ENCODE measurements at regions not wholly inside any gene's neighbourhood (a gene's known extent, or its start where the extent isn't known, plus 50 kb on each side); places are given as distances from the start of the nearest gene placed in this dataset.

DNA sequence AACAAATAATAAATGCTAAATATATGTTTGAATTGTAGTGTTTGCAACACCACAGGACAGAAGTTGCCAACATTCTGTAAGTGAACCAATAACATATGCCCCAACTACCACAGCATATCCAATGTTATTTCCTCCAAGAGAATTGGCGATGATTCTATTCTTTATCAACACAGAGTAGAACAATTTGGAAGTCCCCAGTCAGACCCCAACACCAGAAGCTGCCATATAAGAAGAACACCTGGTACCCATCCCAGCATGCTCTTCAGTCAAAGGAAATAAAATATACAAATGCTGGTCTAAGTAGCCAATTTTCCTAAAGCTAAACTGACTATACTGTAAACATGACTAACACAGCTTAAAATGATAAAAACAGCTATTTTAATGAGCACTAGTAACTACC, 145.7 kb downstream of the KLF12 start:
- Histone ChIP-seq H3K9me2 (ENCODE audit: insufficient read depth) (0 out of 2 replicates have a peak, but pooled peaks cover 4% of the 10 kb centered on the region), H2AFZ (ENCODE audit: low read depth, low read length, poor library complexity, severe bottlenecking) (no peak overlapping the region), H3K4me3 (replicated peaks in 1 of 2; ENCODE audit: low read depth in 1 of 2, low read length in 2 of 2) (no peak overlapping the region), H3K36me3 (ENCODE audit: control insufficient read depth in 1 of 2, insufficient read depth in 2 of 2, low read length in 2 of 2) (no peaks in the 10 kb centered on the region), H3K4me2 (ENCODE audit: low read length) (no peak overlapping the region), H3K4me1 (ENCODE audit: control insufficient read depth in 1 of 2, insufficient read depth in 2 of 2, low read length in 2 of 2) (no peaks in the 10 kb centered on the region), H4K20me1 (ENCODE audit: insufficient read depth) (no peaks in the 10 kb centered on the region), H3K79me2 (ENCODE audit: insufficient read depth, low read length) (no peaks in the 10 kb centered on the region), H3K27me3 (ENCODE audit: insufficient read depth, low read length) (no peaks in the 10 kb centered on the region), H3K9me3 (ENCODE audit: control insufficient read depth in 1 of 2, insufficient read depth in 1 of 2, low read depth in 1 of 2, low read length in 2 of 2) (no peaks in the 10 kb centered on the region), H3K27ac (ENCODE audit: low read depth, low read length) (no peak overlapping the region), H3K9ac (ENCODE audit: low read length) (no peak overlapping the region)
- ChIA-PET POLR2A (no interaction called here), CTCF (no interaction called here), RAD21 (ENCODE audit: low non-redundant PET in 1 of 2, low total read pairs in 2 of 2, uncharacterized antibody in 2 of 2, unreplicated experiment in 2 of 2) (no interaction called here)
- no peak for TF ChIP-seq TCF7L2 (IDR thresholded peaks at IDR 0.05; ENCODE audit: borderline replicate concordance, extremely low read depth, insufficient read depth, insufficient read length)
- TF ChIP-seq, protein P1, sequence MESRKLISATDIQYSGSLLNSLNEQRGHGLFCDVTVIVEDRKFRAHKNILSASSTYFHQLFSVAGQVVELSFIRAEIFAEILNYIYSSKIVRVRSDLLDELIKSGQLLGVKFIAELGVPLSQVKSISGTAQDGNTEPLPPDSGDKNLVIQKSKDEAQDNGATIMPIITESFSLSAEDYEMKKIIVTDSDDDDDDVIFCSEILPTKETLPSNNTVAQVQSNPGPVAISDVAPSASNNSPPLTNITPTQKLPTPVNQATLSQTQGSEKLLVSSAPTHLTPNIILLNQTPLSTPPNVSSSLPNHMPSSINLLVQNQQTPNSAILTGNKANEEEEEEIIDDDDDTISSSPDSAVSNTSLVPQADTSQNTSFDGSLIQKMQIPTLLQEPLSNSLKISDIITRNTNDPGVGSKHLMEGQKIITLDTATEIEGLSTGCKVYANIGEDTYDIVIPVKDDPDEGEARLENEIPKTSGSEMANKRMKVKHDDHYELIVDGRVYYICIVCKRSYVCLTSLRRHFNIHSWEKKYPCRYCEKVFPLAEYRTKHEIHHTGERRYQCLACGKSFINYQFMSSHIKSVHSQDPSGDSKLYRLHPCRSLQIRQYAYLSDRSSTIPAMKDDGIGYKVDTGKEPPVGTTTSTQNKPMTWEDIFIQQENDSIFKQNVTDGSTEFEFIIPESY (IDR thresholded peaks at IDR 0.05; ENCODE audit: extremely low read depth, insufficient replicate concordance, low read length) = no peak
- TF ChIP-seq POLR2A (IDR thresholded peaks at IDR 0.05; ENCODE audit: borderline replicate concordance, extremely low read depth, insufficient read depth, insufficient read length) = no peak
- no peak for TF ChIP-seq JUND (IDR thresholded peaks at IDR 0.05)
- TF ChIP-seq ZFX (IDR thresholded peaks at IDR 0.05) = no peak
- TF ChIP-seq CEBPB (IDR thresholded peaks at IDR 0.05; ENCODE audit: low read depth) = no peak
- TF ChIP-seq ELF1 (IDR thresholded peaks at IDR 0.05; ENCODE audit: borderline replicate concordance, low read depth) = no peak
- TF ChIP-seq, protein P2, sequence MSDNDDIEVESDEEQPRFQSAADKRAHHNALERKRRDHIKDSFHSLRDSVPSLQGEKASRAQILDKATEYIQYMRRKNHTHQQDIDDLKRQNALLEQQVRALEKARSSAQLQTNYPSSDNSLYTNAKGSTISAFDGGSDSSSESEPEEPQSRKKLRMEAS (IDR thresholded peaks at IDR 0.05) = no peak
- BruUV-seq (replicated peaks) = no TSS peak
- DNase-seq (ENCODE audit: low read depth, low spot score) = no peak
- intact Hi-C loops (cut with micrococcal nuclease) = no loop called here
- ATAC-seq = no peak

DNA sequence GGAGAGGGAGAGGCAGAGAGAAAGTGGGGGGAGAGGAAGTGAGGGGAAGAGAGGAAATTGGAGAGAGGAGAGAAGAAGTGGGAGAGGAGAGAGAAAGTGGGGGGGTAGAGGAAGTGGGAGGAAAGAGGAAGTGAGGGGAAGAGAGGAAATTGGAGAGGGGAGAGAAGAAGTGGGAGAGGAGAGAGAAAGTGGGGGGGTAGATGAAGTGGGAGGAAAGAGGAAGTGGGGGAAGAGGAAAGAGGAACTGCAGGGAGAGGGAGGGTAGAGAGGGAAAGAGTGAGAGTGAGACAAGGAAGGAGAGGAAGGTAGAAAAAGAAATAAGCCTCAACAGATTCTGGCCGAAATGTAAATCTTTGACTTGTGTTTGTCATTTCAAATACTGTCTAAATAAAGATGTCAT, 146.6 kb downstream of the KLF12 start:
- ChIA-PET RAD21 (ENCODE audit: low non-redundant PET in 1 of 2, low total read pairs in 2 of 2, uncharacterized antibody in 2 of 2, unreplicated experiment in 2 of 2) (no interaction called here), CTCF (interaction anchor here (0.6 kb wide), 1 partner anchor 66 kb away, joined by 4 read pairs; no protein-coding TSS in a partner anchor), POLR2A (no interaction called here)
- H3K4me1 ChIP-seq (ENCODE audit: control insufficient read depth in 1 of 2, insufficient read depth in 2 of 2, low read length in 2 of 2) = no peaks in the 10 kb centered on the region
- no peak overlapping the region for H3K27ac ChIP-seq (ENCODE audit: low read depth, low read length)
- no TSS peak for BruUV-seq (replicated peaks)
- no peak overlapping the region for H3K4me3 ChIP-seq (replicated peaks in 1 of 2; ENCODE audit: low read depth in 1 of 2, low read length in 2 of 2)
- H3K9ac ChIP-seq (ENCODE audit: low read length) = no peak overlapping the region
- no peak overlapping the region for H2AFZ ChIP-seq (ENCODE audit: low read depth, low read length, poor library complexity, severe bottlenecking)
- ATAC-seq (no peak), DNase-seq (ENCODE audit: low read depth, low spot score) (no peak)
- no peaks in the 10 kb centered on the region for H3K79me2 ChIP-seq (ENCODE audit: insufficient read depth, low read length)
- no peaks in the 10 kb centered on the region for H4K20me1 ChIP-seq (ENCODE audit: insufficient read depth)
- no peaks in the 10 kb centered on the region for H3K36me3 ChIP-seq (ENCODE audit: control insufficient read depth in 1 of 2, insufficient read depth in 2 of 2, low read length in 2 of 2)
- H3K4me2 ChIP-seq (ENCODE audit: low read length) = no peak overlapping the region
- H3K9me3 ChIP-seq (ENCODE audit: control insufficient read depth in 1 of 2, insufficient read depth in 1 of 2, low read depth in 1 of 2, low read length in 2 of 2) = no peaks in the 10 kb centered on the region
- intact Hi-C loops (cut with micrococcal nuclease) = no loop called here
- H3K27me3 ChIP-seq (ENCODE audit: insufficient read depth, low read length) = no peaks in the 10 kb centered on the region
- 0 out of 2 replicates have a peak, but pooled peaks cover 4% of the 10 kb centered on the region for H3K9me2 ChIP-seq (ENCODE audit: insufficient read depth)
- no peak for TF ChIP-seq RAD21 (IDR thresholded peaks at IDR 0.05; ENCODE audit: low read depth)
- no peak for TF ChIP-seq POLR2A (IDR thresholded peaks at IDR 0.05; ENCODE audit: borderline replicate concordance, extremely low read depth, insufficient read depth, insufficient read length)
- no peak for TF ChIP-seq POLR2AphosphoS5 (IDR thresholded peaks at IDR 0.05; ENCODE audit: low read depth, low read length)
- no peak for TF ChIP-seq TCF7L2 (IDR thresholded peaks at IDR 0.05; ENCODE audit: borderline replicate concordance, extremely low read depth, insufficient read depth, insufficient read length)
- TF ChIP-seq SIN3A (IDR thresholded peaks at IDR 0.05; ENCODE audit: low read depth) = no peak
- TF ChIP-seq, protein P1 (IDR thresholded peaks at IDR 0.05; ENCODE audit: extremely low read depth, insufficient replicate concordance, low read length) = no peak
- TF ChIP-seq SRF (IDR thresholded peaks at IDR 0.05; ENCODE audit: low read depth) = no peak
- no peak for TF ChIP-seq EGR1 (IDR thresholded peaks at IDR 0.05; ENCODE audit: low read depth)
- TF ChIP-seq, protein P2 (IDR thresholded peaks at IDR 0.05) = no peak
- TF ChIP-seq FOSL1 (IDR thresholded peaks at IDR 0.05; ENCODE audit: low read depth) = no peak
- TF ChIP-seq ZNF274 (IDR thresholded peaks at IDR 0.05; ENCODE audit: low read depth, low read length) = no peak
- TF ChIP-seq, protein P3, sequence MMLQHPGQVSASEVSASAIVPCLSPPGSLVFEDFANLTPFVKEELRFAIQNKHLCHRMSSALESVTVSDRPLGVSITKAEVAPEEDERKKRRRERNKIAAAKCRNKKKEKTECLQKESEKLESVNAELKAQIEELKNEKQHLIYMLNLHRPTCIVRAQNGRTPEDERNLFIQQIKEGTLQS (IDR thresholded peaks at IDR 0.05) = no peak
- no peak for TF ChIP-seq CEBPB (IDR thresholded peaks at IDR 0.05; ENCODE audit: low read depth)

Data from HCT116 (cell line).